Type B pancreatic cell (in vitro differentiated cells): ENCODE measurements at regions not wholly inside any gene's neighbourhood (a gene's known extent, or its start where the extent isn't known, plus 50 kb on each side); places are given as distances from the start of the nearest gene placed in this dataset.

Experiments
- DNase-seq: peaks from one replicate; pipeline ENCODE4 v3.0.0; 2021; ENCODE audit warnings: mixed read lengths; ENCODE audit not compliant: unreplicated experiment; ENCODE audit errors: extremely low spot score
- H3K27ac Mint-ChIP-seq: 2 replicates; pipeline ENCODE4 v1.8.0; 2021; ENCODE audit warnings: mild to moderate bottlenecking, mixed read lengths
- H3K27me3 Mint-ChIP-seq: 2 replicates; pipeline ENCODE4 v1.8.0; 2021; ENCODE audit warnings: mixed read lengths
- H3K36me3 Mint-ChIP-seq: 2 replicates; pipeline ENCODE4 v1.8.0; 2021; ENCODE audit warnings: mixed read lengths
- H3K4me1 Mint-ChIP-seq: one replicate; pipeline ENCODE4 v1.8.0; 2021; ENCODE audit warnings: mixed read lengths; ENCODE audit not compliant: unreplicated experiment
- H3K4me3 Mint-ChIP-seq: 2 replicates; pipeline ENCODE4 v1.8.0; 2021; ENCODE audit warnings: mild to moderate bottlenecking, mixed read lengths
- H3K9me3 Mint-ChIP-seq: 2 replicates; pipeline ENCODE4 v1.8.0; 2021; ENCODE audit warnings: mixed read lengths
- TF ChIP-seq, protein P1 (sequence below): fragments of 200-600 bp; sonication (generic); conservative IDR thresholded peaks from 2 replicates; pipeline ENCODE4 v1.5.0; 2021; ENCODE audit warnings: antibody characterized with exemption, mild to moderate bottlenecking

DNA sequence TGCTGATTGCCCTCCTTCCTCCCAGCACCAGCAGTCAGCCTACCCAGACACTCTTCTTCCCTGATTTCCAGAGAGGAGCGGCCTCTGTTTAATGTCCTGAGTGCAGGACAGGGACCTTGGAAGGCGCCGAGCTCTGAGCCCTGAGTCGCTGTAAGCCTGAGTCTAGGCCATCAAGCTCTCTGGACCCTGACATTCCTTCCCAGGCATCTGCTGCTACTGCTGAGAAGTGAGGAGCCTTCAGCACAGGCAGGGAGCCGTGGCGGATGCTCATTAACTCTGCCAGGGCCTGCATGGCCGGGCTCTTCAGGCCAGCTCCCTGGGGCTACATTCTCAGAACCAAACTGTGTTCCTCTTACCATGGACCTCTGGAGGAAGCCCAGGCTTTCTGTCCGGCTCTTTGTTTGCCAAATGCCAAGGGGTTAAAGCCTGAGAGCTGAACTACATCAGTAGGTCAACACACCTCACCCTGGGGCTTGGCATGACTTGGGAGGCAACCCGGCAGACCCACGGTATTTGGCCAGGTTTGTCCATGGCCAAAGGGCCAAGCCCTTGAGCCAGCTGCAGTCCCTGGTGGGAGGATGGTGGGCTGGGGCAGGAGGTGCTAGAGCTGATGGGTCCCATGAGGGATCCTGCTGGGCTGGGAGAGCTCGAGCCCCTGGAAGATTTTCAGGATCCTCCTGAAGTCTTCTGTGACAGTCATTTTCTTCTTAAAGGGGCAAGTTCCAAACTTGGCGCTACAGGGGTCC is 721.4 kb downstream of the BRD1 start:
- DNase-seq = no peak
- Mint-ChIP-seq H3K27me3 (peaks cover 53% of the 10 kb centered on the region), H3K4me3 (no peak overlapping the region), H3K4me1 (no peaks in the 10 kb centered on the region), H3K27ac (no peak overlapping the region), H3K36me3 (no peaks in the 10 kb centered on the region), H3K9me3 (no peaks in the 10 kb centered on the region)
- TF ChIP-seq, protein P1, sequence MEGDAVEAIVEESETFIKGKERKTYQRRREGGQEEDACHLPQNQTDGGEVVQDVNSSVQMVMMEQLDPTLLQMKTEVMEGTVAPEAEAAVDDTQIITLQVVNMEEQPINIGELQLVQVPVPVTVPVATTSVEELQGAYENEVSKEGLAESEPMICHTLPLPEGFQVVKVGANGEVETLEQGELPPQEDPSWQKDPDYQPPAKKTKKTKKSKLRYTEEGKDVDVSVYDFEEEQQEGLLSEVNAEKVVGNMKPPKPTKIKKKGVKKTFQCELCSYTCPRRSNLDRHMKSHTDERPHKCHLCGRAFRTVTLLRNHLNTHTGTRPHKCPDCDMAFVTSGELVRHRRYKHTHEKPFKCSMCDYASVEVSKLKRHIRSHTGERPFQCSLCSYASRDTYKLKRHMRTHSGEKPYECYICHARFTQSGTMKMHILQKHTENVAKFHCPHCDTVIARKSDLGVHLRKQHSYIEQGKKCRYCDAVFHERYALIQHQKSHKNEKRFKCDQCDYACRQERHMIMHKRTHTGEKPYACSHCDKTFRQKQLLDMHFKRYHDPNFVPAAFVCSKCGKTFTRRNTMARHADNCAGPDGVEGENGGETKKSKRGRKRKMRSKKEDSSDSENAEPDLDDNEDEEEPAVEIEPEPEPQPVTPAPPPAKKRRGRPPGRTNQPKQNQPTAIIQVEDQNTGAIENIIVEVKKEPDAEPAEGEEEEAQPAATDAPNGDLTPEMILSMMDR = no peak

DNA sequence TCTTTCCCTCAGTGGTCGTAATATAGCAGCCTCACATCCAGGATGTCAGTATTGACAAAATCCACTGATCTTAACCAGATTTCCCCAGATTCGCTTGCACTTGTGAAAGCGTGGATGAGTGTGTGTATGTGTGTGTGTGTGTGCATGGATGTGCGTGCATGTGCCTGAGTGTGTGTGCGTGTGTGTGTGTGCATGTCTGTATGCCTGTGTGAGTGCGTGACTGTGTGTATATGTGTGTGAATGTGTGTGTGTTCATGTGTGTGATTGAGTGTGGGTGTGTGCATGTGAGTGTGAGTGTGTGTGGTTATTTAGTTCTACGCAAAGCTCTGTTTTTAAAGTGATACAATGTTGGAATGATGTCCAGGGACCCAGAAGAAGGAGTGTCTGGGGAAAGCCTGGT is 723.2 kb downstream of the BRD1 start:
- no peak for DNase-seq
- Mint-ChIP-seq H3K4me3 (no peak overlapping the region), H3K9me3 (no peaks in the 10 kb centered on the region), H3K27ac (no peak overlapping the region), H3K4me1 (no peaks in the 10 kb centered on the region), H3K27me3 (peaks cover 42% of the 10 kb centered on the region), H3K36me3 (no peaks in the 10 kb centered on the region)
- TF ChIP-seq, protein P1 = no peak

GRCh38 chr22:49103314-49104059 is 724.2 kb downstream of the BRD1 start:
- TF ChIP-seq, protein P1 = no peak
- Mint-ChIP-seq H3K27me3 (peaks cover 33% of the 10 kb centered on the region), H3K27ac (no peak overlapping the region), H3K4me3 (no peak overlapping the region), H3K4me1 (no peaks in the 10 kb centered on the region), H3K9me3 (no peaks in the 10 kb centered on the region), H3K36me3 (no peaks in the 10 kb centered on the region)
- DNase-seq = no peak

GRCh38 chr22:49102367-49102766 is 725.3 kb downstream of the BRD1 start:
- Mint-ChIP-seq H3K4me1 (no peaks in the 10 kb centered on the region), H3K27me3 (peaks cover 26% of the 10 kb centered on the region), H3K9me3 (no peaks in the 10 kb centered on the region), H3K4me3 (no peak overlapping the region), H3K36me3 (no peaks in the 10 kb centered on the region), H3K27ac (no peak overlapping the region)
- TF ChIP-seq, protein P1 = no peak
- no peak for DNase-seq

DNA sequence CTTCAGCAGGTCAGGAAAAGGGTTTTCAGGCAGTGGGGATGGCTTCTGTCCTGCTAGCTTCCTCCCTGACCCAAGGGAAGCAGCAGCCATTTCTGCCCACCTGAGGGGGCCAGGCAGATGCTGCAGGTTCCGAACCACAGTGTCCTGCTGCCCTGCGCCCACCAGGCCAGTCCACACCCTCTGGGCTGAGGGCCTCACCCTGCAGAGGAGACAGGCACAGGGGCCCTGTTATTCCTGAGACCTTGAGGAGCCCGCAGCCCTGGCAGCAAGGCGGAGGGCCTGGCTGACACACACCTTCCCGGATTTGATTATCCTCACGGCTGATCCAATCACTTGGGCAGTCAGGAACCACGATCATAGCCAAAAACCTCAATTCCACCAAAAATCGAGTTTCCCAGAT is 725.8 kb downstream of the BRD1 start:
- no peak overlapping the region for H3K27ac Mint-ChIP-seq
- no peak for DNase-seq
- H3K4me1 Mint-ChIP-seq = no peaks in the 10 kb centered on the region
- H3K9me3 Mint-ChIP-seq = no peaks in the 10 kb centered on the region
- no peak overlapping the region for H3K4me3 Mint-ChIP-seq
- H3K36me3 Mint-ChIP-seq = no peaks in the 10 kb centered on the region
- H3K27me3 Mint-ChIP-seq = peaks cover 23% of the 10 kb centered on the region
- TF ChIP-seq, protein P1 = no peak
